Activated naive CD4-positive, alpha-beta T cell treated with anti-CD3 and anti-CD28 coated beads, Interleukin-2, amount 50 U/mL, for 72 hours (primary cell): ENCODE measurements at regions not wholly inside any gene's neighbourhood (a gene's known extent, or its start where the extent isn't known, plus 50 kb on each side); places are given as distances from the start of the nearest gene placed in this dataset.
"Not testable (repeated sequence)": the region's sequence is repeated elsewhere in the genome, so short reads cannot be mapped to it uniquely, and the experiment has no call there.

Experiments
- ATAC-seq, 2 donors: fragments of 150-1000 bp; cut with Tn5 transposase; 2 replicates each; pipeline ENCODE4 v1.10.0; 2021; ENCODE audit warnings: mild to moderate bottlenecking in 2 of 2, moderate library complexity in 2 of 2
- DNase-seq, 2 donors: peaks; one replicate each; pipeline ENCODE4 v3.0.0; 2021 to 2022; ENCODE audit warnings: low spot score in 2 of 2
- H3K27ac Mint-ChIP-seq, 2 donors: one replicate each; pipeline ENCODE4 v1.8.0; 2022; ENCODE audit warnings: mild to moderate bottlenecking in 2 of 2, mixed read lengths in 2 of 2
- H3K36me3 Mint-ChIP-seq, 2 donors: one replicate each; pipeline ENCODE4 v1.8.0; 2022; ENCODE audit warnings: mixed read lengths in 2 of 2
- H3K9me3 Mint-ChIP-seq, 2 donors: one replicate each; pipeline ENCODE4 v1.8.0; 2022; ENCODE audit warnings: mixed read lengths in 2 of 2

- no peaks in the 10 kb centered on the region for H3K9me3 Mint-ChIP-seq
- H3K27ac Mint-ChIP-seq = no peak overlapping the region
- no peak for ATAC-seq
- H3K36me3 Mint-ChIP-seq = no peaks in the 10 kb centered on the region
- DNase-seq = no peak
Measured at GRCh38 chr6:71204741-71205140, 83.9 kb upstream of the OGFRL1 start.

- DNase-seq (no peak), ATAC-seq (no peak)
- no peak overlapping the region for H3K27ac Mint-ChIP-seq
- H3K9me3 Mint-ChIP-seq = no peaks in the 10 kb centered on the region
- no peaks in the 10 kb centered on the region for H3K36me3 Mint-ChIP-seq
Measured at GRCh38 chr6:71205336-71205956, 83.2 kb upstream of the OGFRL1 start.

- no peak for ATAC-seq
- DNase-seq = no peak
- H3K36me3 Mint-ChIP-seq = no peaks in the 10 kb centered on the region
- H3K9me3 Mint-ChIP-seq = no peaks in the 10 kb centered on the region
- H3K27ac Mint-ChIP-seq = no peak overlapping the region
Measured at GRCh38 chr6:71206089-71206488, 82.5 kb upstream of the OGFRL1 start.

GRCh38 chr6:71209206-71209605 lies 79.4 kb upstream of the OGFRL1 start:
- no peaks in the 10 kb centered on the region for H3K9me3 Mint-ChIP-seq
- H3K36me3 Mint-ChIP-seq = no peaks in the 10 kb centered on the region
- no peak overlapping the region for H3K27ac Mint-ChIP-seq
- no peak for ATAC-seq
- DNase-seq = no peak

- Mint-ChIP-seq H3K9me3 (no peaks in the 10 kb centered on the region), H3K27ac (no peak overlapping the region), H3K36me3 (no peaks in the 10 kb centered on the region)
- ATAC-seq (no peak), DNase-seq (no peak)
Measured at GRCh38 chr6:71209626-71210025, 79.0 kb upstream of the OGFRL1 start.

- no peaks in the 10 kb centered on the region for H3K36me3 Mint-ChIP-seq
- DNase-seq = no peak
- H3K27ac Mint-ChIP-seq = no peak overlapping the region
- no peaks in the 10 kb centered on the region for H3K9me3 Mint-ChIP-seq
- no peak for ATAC-seq
Measured at GRCh38 chr6:71211799-71212198, 76.8 kb upstream of the OGFRL1 start.

- DNase-seq = no peak
- H3K9me3 Mint-ChIP-seq = no peaks in the 10 kb centered on the region
- no peak for ATAC-seq
- H3K36me3 Mint-ChIP-seq = no peaks in the 10 kb centered on the region
- no peak overlapping the region for H3K27ac Mint-ChIP-seq
Measured at GRCh38 chr6:71220466-71220865, 68.1 kb upstream of the OGFRL1 start.

- DNase-seq = no peak
- no peak for ATAC-seq
- H3K36me3 Mint-ChIP-seq = no peaks in the 10 kb centered on the region
Measured at GRCh38 chr6:71222671-71223070, 65.9 kb upstream of the OGFRL1 start.

GRCh38 chr6:71224011-71224410 lies 64.6 kb upstream of the OGFRL1 start:
- Mint-ChIP-seq H3K9me3 (no peaks in the 10 kb centered on the region), H3K27ac (no peak overlapping the region), H3K36me3 (no peaks in the 10 kb centered on the region)
- ATAC-seq (no peak), DNase-seq (no peak)

More at GRCh38 chr6:71222671-71223070, 65.9 kb upstream of the OGFRL1 start:
- no peak overlapping the region for H3K27ac Mint-ChIP-seq
- no peaks in the 10 kb centered on the region for H3K9me3 Mint-ChIP-seq

GRCh38 chr6:71226151-71226550 lies 62.5 kb upstream of the OGFRL1 start:
- no peak overlapping the region for H3K27ac Mint-ChIP-seq
- no peaks in the 10 kb centered on the region for H3K36me3 Mint-ChIP-seq
- ATAC-seq (no peak), DNase-seq (no peak)
- no peaks in the 10 kb centered on the region for H3K9me3 Mint-ChIP-seq

GRCh38 chr6:71228461-71229041 lies 60.1 kb upstream of the OGFRL1 start:
- DNase-seq (no peak), ATAC-seq (peak in 1 of 2 donors; percentile 30)
- Mint-ChIP-seq H3K27ac (no peak overlapping the region), H3K36me3 (no peaks in the 10 kb centered on the region), H3K9me3 (no peaks in the 10 kb centered on the region)

GRCh38 chr6:71229477-71229876 lies 59.1 kb upstream of the OGFRL1 start:
- DNase-seq (no peak), ATAC-seq (no peak)
- no peak overlapping the region for H3K27ac Mint-ChIP-seq
- no peaks in the 10 kb centered on the region for H3K9me3 Mint-ChIP-seq
- H3K36me3 Mint-ChIP-seq = no peaks in the 10 kb centered on the region

- not testable (repeated sequence) for H3K9me3 Mint-ChIP-seq, H3K36me3 Mint-ChIP-seq, DNase-seq, H3K27ac Mint-ChIP-seq, ATAC-seq
Measured at GRCh38 chr6:71232890-71233289, 55.7 kb upstream of the OGFRL1 start.

GRCh38 chr6:71236926-71237434 lies 51.6 kb upstream of the OGFRL1 start:
- DNase-seq = no peak
- Mint-ChIP-seq H3K27ac (no peak overlapping the region), H3K9me3 (no peaks in the 10 kb centered on the region), H3K36me3 (peaks cover 0 to 7% of the 10 kb centered on the region in 2 donors)
- ATAC-seq = no peak

- no peak for DNase-seq
- no peaks in the 10 kb centered on the region for H3K9me3 Mint-ChIP-seq
- no peak overlapping the region for H3K27ac Mint-ChIP-seq
- ATAC-seq = no peak
- H3K36me3 Mint-ChIP-seq = peaks cover 0 to 7% of the 10 kb centered on the region in 2 donors
Measured at GRCh38 chr6:71238351-71238750, 50.3 kb upstream of the OGFRL1 start.
